ENCODE measurements at regions not wholly inside any gene's neighbourhood (a gene's known extent, or its start where the extent isn't known, plus 50 kb on each side); places are given as distances from the start of the nearest gene placed in this dataset.
A peak's percentile ranks its signal among the peaks of the same experiment; 100 is the strongest.

GRCh38 chr3:96354106-96354505 is 460.3 kb upstream of the EPHA6 start:
- no peak for DNase-seq (ENCODE audit: low read depth)
- no peak overlapping the region for H3K4me3 ChIP-seq (ENCODE audit: low read length)
- TF ChIP-seq, protein P1, sequence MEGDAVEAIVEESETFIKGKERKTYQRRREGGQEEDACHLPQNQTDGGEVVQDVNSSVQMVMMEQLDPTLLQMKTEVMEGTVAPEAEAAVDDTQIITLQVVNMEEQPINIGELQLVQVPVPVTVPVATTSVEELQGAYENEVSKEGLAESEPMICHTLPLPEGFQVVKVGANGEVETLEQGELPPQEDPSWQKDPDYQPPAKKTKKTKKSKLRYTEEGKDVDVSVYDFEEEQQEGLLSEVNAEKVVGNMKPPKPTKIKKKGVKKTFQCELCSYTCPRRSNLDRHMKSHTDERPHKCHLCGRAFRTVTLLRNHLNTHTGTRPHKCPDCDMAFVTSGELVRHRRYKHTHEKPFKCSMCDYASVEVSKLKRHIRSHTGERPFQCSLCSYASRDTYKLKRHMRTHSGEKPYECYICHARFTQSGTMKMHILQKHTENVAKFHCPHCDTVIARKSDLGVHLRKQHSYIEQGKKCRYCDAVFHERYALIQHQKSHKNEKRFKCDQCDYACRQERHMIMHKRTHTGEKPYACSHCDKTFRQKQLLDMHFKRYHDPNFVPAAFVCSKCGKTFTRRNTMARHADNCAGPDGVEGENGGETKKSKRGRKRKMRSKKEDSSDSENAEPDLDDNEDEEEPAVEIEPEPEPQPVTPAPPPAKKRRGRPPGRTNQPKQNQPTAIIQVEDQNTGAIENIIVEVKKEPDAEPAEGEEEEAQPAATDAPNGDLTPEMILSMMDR (conservative IDR thresholded peaks at IDR 0.05; ENCODE audit: low read depth, low read length) = no peak

DNA sequence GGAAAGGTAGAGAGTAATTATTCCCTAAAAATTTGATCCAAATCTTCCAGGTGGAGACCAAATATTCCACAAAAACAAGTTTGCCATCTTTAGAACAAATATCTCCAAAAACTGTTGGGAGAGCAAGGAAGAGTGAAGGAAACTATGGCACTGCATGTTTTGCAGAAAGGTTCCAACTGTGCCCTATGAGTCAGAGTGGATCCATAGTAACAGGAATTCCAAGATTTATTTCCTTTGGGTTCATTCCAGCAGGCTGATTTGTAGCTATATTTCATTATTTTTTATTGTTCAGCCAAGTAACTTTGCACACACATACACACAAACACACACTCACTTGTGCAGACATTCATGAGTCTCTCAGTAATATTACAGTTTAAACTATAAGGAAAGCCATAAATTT is 459.7 kb upstream of the EPHA6 start:
- no peak overlapping the region for H3K4me3 ChIP-seq (ENCODE audit: low read length)
- peak; percentile 39 for DNase-seq (ENCODE audit: low read depth)

DNA sequence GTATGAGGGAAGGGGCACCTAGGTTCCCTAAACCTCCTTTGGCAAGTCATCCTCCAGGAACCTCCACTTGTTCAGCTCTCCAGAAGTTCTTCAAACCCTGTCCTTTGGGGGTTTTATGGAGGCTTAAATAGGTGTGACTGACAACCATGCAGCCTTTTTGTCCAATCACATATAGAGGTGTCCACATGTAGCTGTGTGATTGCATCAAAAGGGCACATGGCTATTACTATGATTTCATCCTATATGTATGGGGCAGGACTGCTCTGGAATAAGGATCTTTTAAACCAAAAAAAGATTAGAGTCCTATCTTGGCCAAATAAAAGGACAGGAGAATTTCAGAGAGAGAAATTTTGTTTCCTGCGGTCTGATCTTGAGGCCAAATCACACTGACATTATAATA is 453.2 kb upstream of the EPHA6 start:
- TF ChIP-seq, protein P1 (conservative IDR thresholded peaks at IDR 0.05; ENCODE audit: low read depth, low read length) = no peak
- DNase-seq (ENCODE audit: low read depth) = no peak
- H3K4me3 ChIP-seq (ENCODE audit: low read length) = no peak overlapping the region

More for the DNA sequence above, 459.7 kb upstream of the EPHA6 start:
- TF ChIP-seq, protein P1 (conservative IDR thresholded peaks at IDR 0.05; ENCODE audit: low read depth, low read length) = no peak

GRCh38 chr3:96370637-96371036 is 443.8 kb upstream of the EPHA6 start:
- no peak overlapping the region for H3K4me3 ChIP-seq (ENCODE audit: low read length)
- no peak for DNase-seq (ENCODE audit: low read depth)
- TF ChIP-seq, protein P1 (conservative IDR thresholded peaks at IDR 0.05; ENCODE audit: low read depth, low read length) = no peak

DNA sequence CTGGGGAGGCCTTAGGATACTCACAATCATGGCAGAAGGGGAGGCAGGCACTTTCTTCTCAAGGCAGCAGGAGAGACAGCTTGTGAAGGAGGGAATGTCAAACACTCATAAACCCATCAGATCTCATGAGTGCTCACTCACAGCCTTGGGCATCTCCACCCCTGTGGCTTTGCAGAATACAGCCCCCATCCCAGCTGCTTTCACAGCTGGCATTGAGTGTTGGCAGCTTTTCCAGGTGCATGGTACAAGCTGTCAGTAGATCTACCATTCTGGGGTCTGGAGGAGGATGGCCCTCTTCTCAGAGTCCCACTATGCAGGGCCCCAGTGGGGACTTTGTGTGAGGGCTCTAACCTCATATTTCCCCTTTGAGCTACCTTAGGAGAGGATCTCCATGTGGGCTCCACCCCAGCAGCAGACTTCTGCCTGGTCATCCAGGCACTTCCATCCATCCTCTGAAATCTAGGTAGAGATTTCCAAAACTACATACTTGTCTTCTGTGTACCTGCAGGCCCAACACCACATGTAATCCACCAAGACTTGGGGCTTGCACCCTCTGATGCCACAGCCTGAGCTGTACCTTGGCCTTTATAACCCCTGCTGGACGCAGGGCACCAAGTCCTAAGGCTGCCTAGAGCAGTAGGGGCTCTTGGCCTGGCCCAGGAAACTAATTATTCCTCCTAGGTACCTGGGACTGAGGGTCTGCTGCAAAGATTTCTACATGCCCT is 404.2 kb upstream of the EPHA6 start:
- no peak for DNase-seq (ENCODE audit: low read depth)
- TF ChIP-seq, protein P1 (conservative IDR thresholded peaks at IDR 0.05; ENCODE audit: low read depth, low read length) = no peak
- H3K4me3 ChIP-seq (ENCODE audit: low read length) = no peak overlapping the region

DNA sequence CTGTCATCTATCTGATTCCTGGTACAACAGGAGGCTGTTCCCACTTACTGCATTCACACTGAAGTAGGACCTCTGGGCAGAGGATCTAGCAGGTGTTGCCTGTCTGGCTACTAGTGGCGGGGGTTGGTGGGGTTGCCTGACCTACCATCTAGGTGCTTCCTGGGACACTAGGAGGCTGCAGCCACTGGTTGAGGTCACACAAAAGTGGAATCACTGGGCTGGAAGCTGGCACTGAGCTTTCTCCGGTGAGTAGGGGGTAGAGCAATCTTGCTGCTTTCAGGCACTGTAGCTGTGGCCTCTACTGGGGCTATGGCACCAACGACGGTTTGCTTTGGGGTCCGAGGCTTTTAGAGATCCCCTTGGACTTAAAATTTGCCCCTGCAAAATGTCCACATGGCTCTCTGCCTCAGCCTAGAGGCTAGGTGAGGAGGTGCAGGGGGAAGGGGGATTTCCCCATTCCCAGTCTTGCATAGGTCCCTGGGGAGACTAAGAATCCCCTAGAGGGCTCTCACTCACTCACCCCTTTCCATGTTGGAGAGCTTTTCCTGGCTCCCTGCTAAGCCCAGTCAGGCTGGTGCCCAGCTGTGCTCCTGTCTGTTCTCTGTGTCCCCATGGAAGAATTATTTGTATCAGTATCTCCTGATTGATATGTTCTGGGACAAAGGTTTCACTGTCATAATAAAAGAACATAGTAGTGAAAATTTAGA is 397.7 kb upstream of the EPHA6 start:
- TF ChIP-seq, protein P1 (conservative IDR thresholded peaks at IDR 0.05; ENCODE audit: low read depth, low read length) = no peak
- DNase-seq (ENCODE audit: low read depth) = no peak

GRCh38 chr3:96428097-96428496 is 386.3 kb upstream of the EPHA6 start:
- TF ChIP-seq, protein P1 (conservative IDR thresholded peaks at IDR 0.05; ENCODE audit: low read depth, low read length) = no peak

More for the DNA sequence above, 397.7 kb upstream of the EPHA6 start:
- H3K4me3 ChIP-seq (ENCODE audit: low read length) = no peak overlapping the region

More at GRCh38 chr3:96428097-96428496, 386.3 kb upstream of the EPHA6 start:
- DNase-seq (ENCODE audit: low read depth) = no peak
- no peak overlapping the region for H3K4me3 ChIP-seq (ENCODE audit: low read length)

All from retinal pigment epithelial cell (primary cell).